ENCODE measurements at regions not wholly inside any gene's neighbourhood (a gene's known extent, or its start where the extent isn't known, plus 50 kb on each side); places are given as distances from the start of the nearest gene placed in this dataset.
A peak's percentile ranks its signal among the peaks of the same experiment; 100 is the strongest.
"Not testable (repeated sequence)": the region's sequence is repeated elsewhere in the genome, so short reads cannot be mapped to it uniquely, and the experiment has no call there.

- peak; percentile 80 for DNase-seq
These were observed 166.4 kb upstream of the ZNF337 start for GRCh38 chr20:25862967-25863530.

DNA sequence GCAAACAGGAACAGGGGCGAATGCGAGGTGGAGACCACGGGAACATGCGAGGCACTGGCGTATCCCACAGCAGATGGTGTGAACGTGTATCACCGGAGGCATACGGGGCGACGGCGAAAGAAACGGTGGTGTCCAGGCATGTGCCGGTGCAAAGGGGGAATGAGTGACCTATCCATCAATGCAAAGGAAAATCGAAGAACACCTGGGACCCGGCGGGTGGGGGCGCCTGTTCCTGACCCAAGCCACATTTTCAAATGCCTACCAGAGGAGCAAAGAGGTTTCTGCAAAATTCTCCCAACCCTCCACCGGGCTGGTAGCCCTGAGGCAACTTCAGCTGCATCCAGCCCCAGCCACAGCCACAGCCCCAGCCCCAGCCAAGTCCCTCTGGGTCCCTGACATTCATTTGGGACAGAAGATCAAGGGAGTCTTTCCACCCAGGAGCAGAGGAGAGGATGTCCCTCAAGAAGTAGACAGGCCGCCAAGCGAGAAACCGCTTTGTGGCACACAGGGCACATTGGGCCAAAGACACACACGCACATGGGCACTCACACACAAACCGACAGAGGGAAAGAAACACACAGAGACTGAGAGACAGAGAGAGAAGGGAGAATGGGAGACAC lies 164.0 kb upstream of the ZNF337 start:
- DNase-seq, result no peak

- DNase-seq, result peak; percentile 80
These were observed 163.2 kb upstream of the ZNF337 start for GRCh38 chr20:25859649-25860530.

DNA sequence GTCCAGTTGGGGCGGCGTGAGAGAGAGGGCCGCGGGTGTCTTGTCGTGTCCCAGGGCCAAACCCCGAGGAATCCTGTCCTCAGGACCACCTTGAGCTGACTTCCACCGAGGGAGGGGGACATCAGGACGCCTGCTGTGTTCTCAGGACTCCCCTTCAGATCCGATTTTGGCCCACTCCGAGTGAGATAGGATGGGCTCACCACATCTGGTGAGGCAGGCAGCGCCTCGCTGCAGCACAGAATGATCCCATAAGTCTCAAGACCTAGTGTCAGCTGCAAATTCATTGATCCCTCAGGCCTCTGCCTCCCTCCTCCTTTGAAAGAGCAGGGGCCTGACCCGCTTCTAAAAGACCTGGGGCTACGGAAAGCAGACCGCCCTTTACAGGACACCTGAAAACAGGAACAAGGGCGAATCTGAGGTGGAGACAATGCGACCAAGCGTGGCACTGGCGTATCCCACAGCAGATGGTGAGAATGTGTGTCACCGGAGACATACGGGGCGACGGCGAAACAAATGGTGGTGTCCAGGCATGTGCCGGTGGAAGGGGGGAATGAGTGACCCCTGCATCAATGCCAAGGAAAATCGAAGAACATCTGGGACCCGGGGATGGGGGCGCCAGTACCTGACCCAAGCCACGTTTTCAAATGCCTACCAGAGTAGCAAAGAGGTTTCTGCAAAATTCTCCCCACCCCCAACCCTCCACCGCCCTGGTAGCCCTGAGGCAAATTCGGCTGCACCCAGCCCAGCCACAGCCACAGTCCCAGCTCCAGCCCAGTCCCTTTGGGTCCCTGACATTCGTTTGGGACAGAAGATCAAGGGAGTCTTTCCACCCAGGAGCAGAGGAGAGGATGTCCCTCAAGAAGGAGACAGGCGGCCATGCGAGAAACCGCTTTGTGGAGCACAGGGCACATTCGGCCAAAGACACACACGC lies 162.1 kb upstream of the ZNF337 start:
- no peak for DNase-seq

GRCh38 chr20:25857091-25857788 lies 160.6 kb upstream of the ZNF337 start:
- not testable (repeated sequence) for DNase-seq

GRCh38 chr20:25856256-25856884 lies 159.7 kb upstream of the ZNF337 start:
- no peak for DNase-seq

GRCh38 chr20:25855451-25856156 lies 159.0 kb upstream of the ZNF337 start:
- not testable (repeated sequence) for DNase-seq

- DNase-seq, result not testable (repeated sequence)
These were observed 158.0 kb upstream of the ZNF337 start for GRCh38 chr20:25854666-25855065.

DNA sequence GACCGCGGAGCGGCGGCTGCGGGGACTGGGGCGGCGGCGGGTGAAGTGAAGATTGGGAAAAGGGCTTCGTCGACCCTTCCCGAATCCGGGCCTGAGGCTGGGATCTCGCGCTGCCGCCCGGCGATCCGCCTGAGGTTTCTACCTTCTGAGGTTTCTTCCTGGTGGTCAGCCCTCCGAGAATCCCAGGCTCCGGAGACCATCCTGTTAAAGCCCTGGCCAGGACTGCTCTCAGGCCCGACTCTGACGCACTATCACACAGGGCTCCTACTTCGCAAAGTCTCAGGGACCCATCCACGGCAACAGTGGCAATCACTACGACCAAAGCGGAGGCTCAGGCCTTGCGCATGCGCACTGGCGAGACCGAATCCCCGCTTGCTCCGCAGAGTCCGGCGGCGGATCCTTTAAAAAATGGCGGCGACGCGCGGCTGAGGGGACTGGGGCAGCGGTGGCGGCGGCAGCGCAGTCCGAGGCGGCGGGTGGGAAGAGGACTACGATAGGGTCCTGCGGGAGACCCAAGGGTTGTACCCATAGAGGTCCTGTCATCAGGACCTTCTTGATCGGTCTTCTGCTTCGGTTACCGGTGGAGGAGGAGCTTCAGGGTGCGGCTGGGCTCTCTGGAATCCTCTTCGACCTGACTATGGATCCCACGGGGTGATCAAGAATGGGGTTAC lies 157.2 kb upstream of the ZNF337 start:
- peak; percentile 72 for DNase-seq

GRCh38 chr20:25852968-25853717 lies 156.5 kb upstream of the ZNF337 start:
- DNase-seq, result not testable (repeated sequence)

GRCh38 chr20:25850133-25850532 lies 153.5 kb upstream of the ZNF337 start:
- not testable (repeated sequence) for DNase-seq

GRCh38 chr20:25848222-25848621 lies 151.6 kb upstream of the ZNF337 start:
- no peak for DNase-seq

GRCh38 chr20:25844640-25845039 lies 148.0 kb upstream of the ZNF337 start:
- DNase-seq, result not testable (repeated sequence)

- not testable (repeated sequence) for DNase-seq
These were observed 116.9 kb upstream of the ZNF337 start for GRCh38 chr20:25813511-25813910.

DNA sequence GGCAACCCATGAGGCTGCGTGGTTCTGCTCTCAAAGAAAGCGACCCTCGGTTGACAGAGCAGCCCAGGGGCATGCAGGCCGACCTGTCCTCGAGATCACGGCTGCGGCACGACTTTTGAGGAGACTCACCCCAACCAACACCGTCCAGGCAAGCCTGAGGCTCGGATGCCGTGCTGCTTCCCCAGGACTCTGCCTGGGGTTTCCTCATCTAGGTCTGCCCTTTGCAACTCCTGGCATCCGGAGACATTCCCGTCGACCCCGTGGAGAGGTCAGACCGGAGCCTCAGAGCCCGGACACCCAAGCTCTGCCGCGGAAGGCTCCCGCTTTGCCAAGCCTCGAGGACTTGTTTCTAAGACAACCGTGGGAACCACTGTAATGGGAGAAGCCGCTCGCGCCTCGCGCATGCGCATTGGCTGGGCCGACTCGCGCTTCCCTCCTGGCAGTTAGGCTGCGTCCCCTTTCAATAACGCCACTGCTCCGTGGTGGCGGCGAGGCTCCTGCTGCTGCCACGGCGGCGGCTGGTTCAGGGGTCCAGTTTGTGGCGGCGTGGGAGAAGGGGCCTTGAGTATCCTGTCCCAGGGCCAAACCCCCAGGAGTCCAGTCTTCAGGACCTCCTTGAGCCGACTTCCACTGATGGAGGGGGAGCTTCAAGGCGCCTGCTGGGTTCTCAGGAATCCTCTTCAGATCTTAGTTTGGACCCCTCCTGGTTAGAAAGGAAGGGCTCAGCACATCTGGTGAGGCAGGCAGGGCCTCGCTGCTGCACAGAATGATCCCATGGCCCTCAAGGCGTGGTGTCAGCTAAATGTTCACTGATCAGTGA lies 101.7 kb upstream of the ZNF337 start:
- DNase-seq, result not testable (repeated sequence)

DNA sequence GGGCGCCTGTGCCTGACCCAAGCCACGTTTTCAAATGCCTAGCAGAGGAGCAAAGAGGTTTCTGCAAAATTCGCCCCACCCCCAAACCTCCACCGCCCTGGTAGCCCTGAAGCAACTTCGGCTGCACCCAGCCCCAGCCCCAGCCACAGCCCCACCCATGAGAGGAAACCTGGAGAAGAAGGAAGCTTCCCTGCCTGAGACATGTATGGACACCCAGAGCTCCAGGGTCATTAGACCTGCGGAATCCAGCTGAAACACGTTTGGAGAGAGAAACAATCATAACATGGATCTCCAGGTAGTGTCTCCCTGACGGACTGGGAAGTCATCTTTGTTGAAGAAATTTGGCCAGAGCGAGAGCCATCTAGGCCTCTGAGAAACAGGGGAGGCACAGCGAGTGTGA lies 100.4 kb upstream of the ZNF337 start:
- not testable (repeated sequence) for DNase-seq

DNA sequence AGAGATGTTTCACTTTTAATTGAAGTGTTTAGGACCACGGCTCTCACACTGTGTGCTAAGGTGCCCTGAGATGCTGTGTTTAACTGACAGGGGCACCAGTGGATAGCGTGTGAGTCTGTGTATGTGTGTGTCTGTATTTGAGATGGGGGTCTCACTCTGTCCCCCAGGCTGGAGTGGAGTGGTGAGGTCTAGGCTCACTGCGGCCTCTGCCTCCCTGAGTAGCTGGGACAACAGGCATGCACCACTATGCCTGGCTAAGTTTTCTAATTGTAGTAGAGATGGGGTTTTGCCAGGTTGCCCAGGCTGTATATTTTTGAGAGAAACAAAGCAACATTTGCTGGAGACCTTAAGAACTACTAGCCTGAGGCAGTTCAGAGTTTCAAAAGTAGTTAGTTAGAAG lies 80.6 kb upstream of the ZNF337 start:
- not testable (repeated sequence) for DNase-seq

- DNase-seq, result not testable (repeated sequence)
These were observed 78.1 kb upstream of the ZNF337 start for GRCh38 chr20:25774711-25775110.

DNA sequence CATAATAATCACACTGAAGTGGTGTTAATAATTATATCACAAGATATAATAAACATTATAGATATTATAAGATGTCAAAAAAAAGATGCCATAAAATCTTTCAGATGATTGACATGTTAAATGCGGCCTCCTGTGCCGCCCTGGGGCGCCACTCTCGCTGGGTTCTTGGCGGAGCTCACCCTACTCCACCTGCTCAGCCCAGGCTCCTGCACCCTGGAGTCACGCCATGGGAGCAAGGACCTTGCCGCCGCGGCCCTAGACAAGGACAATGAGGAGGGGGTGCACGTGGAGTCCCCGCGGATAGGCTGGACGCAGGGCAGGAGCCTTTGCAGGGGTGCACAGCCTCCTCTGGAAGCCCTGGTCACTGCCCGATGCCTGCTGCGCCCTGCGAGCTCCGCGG lies 77.5 kb upstream of the ZNF337 start:
- DNase-seq, result not testable (repeated sequence)

Data from NCI-H2227 treated with DMSO at 0.1 percent for 48 hours (cell line).